ENCODE measurements at regions not wholly inside any gene's neighbourhood (a gene's known extent, or its start where the extent isn't known, plus 50 kb on each side); places are given as distances from the start of the nearest gene placed in this dataset.

DNA sequence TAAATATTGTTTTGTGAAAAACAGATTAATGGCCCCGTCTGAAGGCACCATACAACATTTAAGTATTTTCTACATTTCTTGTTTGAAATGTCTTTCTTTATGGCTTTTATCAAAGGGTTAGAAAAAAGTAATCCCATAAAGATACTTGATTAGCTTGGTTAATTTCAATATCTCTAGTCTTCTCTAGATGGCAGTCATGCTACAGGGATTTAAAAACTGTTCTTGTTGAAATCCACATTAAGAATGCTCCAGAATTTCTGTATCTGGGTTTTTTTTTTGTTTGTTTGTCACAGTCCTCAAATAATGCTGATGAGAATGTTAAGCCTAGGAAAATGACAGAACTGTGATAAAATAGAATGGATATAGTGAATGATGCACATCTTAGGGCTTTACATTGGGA is 109.0 kb upstream of the AADAT start:
- ChIA-PET POLR2A (ENCODE audit: partially characterized antibody) (no interaction called here), CTCF (ENCODE audit: partially characterized antibody) (interaction anchor here (0.6 to 4.5 kb wide), 10 partner anchors 10 to 1676 kb away, joined by 3 to 28 read pairs (median 3); no protein-coding TSS in a partner anchor)
- Histone ChIP-seq H2AK5ac (ENCODE audit: low read depth, low read length) (no peak overlapping the region), H2AFZ (ENCODE audit: low read length) (no peak overlapping the region), H3K18ac (ENCODE audit: extremely low read depth, low read length) (no peak overlapping the region), H3K9me3 (ENCODE audit: insufficient read depth in 2 of 2, low read depth in 1 of 2, low read length in 1 of 2) (0 out of 4 replicates have a peak, but pooled peaks cover 0 to 3% of the 10 kb centered on the region in 2 experiments), H3K36me3 (ENCODE audit: control insufficient read depth in 2 of 4, insufficient read depth in 4 of 4, low read length in 3 of 4) (no peaks in the 10 kb centered on the region), H3K4me3 (ENCODE audit: extremely low read depth in 1 of 4, insufficient read depth in 2 of 4, low read depth in 3 of 4, low read length in 4 of 4) (no peak overlapping the region), H2BK15ac (ENCODE audit: low read length) (no peak overlapping the region), H4K8ac (ENCODE audit: extremely low read depth, insufficient read depth, low read length) (no peak overlapping the region), H3K14ac (ENCODE audit: insufficient read length) (no peak overlapping the region), H3K23me2 (ENCODE audit: low read depth, low read length) (no peaks in the 10 kb centered on the region), H3K27me3 (replicated peaks in 1 of 4; ENCODE audit: control insufficient read depth in 3 of 4, extremely low read depth in 1 of 4, insufficient read depth in 3 of 4, low read length in 3 of 4) (no peaks in the 10 kb centered on the region), H3K9ac (replicated peaks in 1 of 4; ENCODE audit: extremely low read depth in 1 of 4, low read depth in 3 of 4, low read length in 3 of 4) (no peak overlapping the region), H4K91ac (replicated peaks; ENCODE audit: insufficient read length, low read length) (no peak overlapping the region), H3K79me2 (ENCODE audit: control insufficient read depth in 1 of 2, insufficient read depth in 2 of 2, low read length in 2 of 2) (no peaks in the 10 kb centered on the region), H4K20me1 (replicated peaks in 1 of 2; ENCODE audit: control insufficient read depth in 1 of 2, insufficient read depth in 2 of 2, low read length in 2 of 2) (no peaks in the 10 kb centered on the region), H3K4ac (replicated peaks; ENCODE audit: insufficient read length, low read depth, low read length) (no peak overlapping the region), H3K23ac (ENCODE audit: insufficient read length) (no peak overlapping the region), H2BK120ac (replicated peaks; ENCODE audit: low read depth, low read length) (no peak overlapping the region), H3K4me2 (ENCODE audit: insufficient read depth in 1 of 2, low read depth in 2 of 2, low read length in 2 of 2) (no peak overlapping the region), H2BK12ac (ENCODE audit: low read depth, low read length) (no peak overlapping the region), H3K79me1 (ENCODE audit: low read depth, low read length) (no peaks in the 10 kb centered on the region), H2BK5ac (ENCODE audit: low read depth, low read length) (no peak overlapping the region), H3K56ac (replicated peaks; ENCODE audit: insufficient read length, low read depth, low read length) (no peak overlapping the region), H3K27ac (ENCODE audit: low read depth, low read length) (no peak overlapping the region), H4K5ac (ENCODE audit: insufficient read length, low read depth, low read length) (no peak overlapping the region), H2BK20ac (ENCODE audit: low read length) (no peak overlapping the region), H3K4me1 (replicated peaks in 1 of 4; ENCODE audit: control insufficient read depth in 3 of 4, insufficient read depth in 4 of 4, low read length in 3 of 4) (no peaks in the 10 kb centered on the region)
- 79% methylated on average over 1 of the region's 1 CpG; no CpG with 5 or more reads in 1 of the 2 experiments for WGBS, 2 experiments (ENCODE audit: extremely low coverage in 1 of 2, insufficient coverage in 1 of 2, insufficient read length in 1 of 2, insufficient replicate concordance in 2 of 2, low coverage in 1 of 2, low lambda C conversion rate in 2 of 2, missing lambda C conversion rate in 1 of 2)
- TF ChIP-seq SUZ12 (IDR thresholded peaks at IDR 0.05; ENCODE audit: low read length) (no peak), FOSL1 (IDR thresholded peaks at IDR 0.05; ENCODE audit: insufficient read depth, low read depth, low read length) (no peak), SP1 (IDR thresholded peaks at IDR 0.05; ENCODE audit: low read depth, low read length) (no peak), RAD21 (IDR thresholded peaks at IDR 0.05 in 1 of 2, conservative IDR thresholded peaks at IDR 0.05 in 1 of 2; ENCODE audit: low read depth in 2 of 2, low read length in 2 of 2) (peak in 1 of 2 experiments; percentile 49)
- TF ChIP-seq, protein P1, sequence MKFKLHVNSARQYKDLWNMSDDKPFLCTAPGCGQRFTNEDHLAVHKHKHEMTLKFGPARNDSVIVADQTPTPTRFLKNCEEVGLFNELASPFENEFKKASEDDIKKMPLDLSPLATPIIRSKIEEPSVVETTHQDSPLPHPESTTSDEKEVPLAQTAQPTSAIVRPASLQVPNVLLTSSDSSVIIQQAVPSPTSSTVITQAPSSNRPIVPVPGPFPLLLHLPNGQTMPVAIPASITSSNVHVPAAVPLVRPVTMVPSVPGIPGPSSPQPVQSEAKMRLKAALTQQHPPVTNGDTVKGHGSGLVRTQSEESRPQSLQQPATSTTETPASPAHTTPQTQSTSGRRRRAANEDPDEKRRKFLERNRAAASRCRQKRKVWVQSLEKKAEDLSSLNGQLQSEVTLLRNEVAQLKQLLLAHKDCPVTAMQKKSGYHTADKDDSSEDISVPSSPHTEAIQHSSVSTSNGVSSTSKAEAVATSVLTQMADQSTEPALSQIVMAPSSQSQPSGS (IDR thresholded peaks at IDR 0.05; ENCODE audit: low read length) = no peak
- FAIRE-seq = peak; percentile 13
- DNase-seq (ENCODE audit: low read depth in 1 of 2, low spot score in 2 of 2) = no peak
